ENCODE measurements at regions not wholly inside any gene's neighbourhood (a gene's known extent, or its start where the extent isn't known, plus 50 kb on each side); places are given as distances from the start of the nearest gene placed in this dataset.

DNA sequence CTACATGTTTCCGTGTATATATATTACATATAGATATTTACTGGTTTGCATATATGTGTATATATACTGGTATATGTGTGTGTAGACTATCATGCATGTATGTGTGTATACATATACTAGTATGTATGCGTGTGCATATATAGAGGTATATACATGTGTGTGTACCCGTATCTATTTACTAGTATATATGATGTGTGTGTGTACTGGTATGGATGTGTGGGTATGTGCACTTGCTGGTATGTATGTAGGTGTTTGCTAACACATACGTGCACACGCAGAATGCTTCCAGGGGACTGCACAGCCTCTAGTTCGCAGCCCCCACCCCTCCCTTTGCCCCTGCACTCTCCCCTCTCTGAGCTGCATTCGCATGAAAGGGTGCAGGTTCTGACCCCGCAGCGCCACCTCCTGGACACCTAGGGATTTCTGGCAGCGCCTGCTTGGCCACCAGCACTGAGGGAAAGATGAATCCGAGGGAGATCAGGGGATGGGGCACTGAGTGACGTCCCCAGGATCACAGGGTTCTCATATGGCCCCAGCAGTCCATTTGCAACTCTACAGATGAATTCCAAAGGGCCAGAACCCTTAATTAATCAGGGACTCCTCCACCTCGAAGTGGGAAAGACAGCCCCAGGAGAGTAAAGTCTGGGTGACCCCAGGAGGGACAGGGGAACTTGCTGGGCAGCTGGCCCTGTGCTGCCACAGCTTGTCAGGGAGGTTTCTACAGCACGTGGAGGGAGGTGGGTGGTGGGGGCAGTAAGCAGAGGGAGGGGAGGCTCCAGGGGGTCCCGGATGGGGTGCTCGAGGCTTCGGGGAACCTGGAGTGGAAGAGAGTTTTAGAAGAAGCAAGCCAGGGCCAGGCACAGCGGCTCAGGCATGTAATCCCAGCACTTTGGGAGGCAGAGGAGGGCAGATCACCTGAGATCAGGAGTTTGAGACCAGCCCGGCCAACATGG, 66.8 kb upstream of the ASAP2 start:
- TF ChIP-seq POLR2A (IDR thresholded peaks at IDR 0.05): no peak
- TF ChIP-seq, protein P1, sequence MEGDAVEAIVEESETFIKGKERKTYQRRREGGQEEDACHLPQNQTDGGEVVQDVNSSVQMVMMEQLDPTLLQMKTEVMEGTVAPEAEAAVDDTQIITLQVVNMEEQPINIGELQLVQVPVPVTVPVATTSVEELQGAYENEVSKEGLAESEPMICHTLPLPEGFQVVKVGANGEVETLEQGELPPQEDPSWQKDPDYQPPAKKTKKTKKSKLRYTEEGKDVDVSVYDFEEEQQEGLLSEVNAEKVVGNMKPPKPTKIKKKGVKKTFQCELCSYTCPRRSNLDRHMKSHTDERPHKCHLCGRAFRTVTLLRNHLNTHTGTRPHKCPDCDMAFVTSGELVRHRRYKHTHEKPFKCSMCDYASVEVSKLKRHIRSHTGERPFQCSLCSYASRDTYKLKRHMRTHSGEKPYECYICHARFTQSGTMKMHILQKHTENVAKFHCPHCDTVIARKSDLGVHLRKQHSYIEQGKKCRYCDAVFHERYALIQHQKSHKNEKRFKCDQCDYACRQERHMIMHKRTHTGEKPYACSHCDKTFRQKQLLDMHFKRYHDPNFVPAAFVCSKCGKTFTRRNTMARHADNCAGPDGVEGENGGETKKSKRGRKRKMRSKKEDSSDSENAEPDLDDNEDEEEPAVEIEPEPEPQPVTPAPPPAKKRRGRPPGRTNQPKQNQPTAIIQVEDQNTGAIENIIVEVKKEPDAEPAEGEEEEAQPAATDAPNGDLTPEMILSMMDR (IDR thresholded peaks at IDR 0.05): peak; percentile 41 to 88 (median 70)
- intact Hi-C loops (cut with DNase I): loop anchor here (5.0 kb wide), 3 partner anchors 68 to 267 kb away; partner anchors contain the start of gene ASAP2
- peak; percentile 76 to 83 for DNase-seq
- Histone ChIP-seq H3K36me3 (no peaks in the 10 kb centered on the region), H3K4me3 (replicated peaks in 1 of 3) (no peak overlapping the region), H3K27me3 (no peaks in the 10 kb centered on the region), H3K27ac (peak overlapping the region in 1 of 3 donors; percentile 28), H3K9me3 (no peaks in the 10 kb centered on the region), H3K4me1 (peaks cover 0 to 15% of the 10 kb centered on the region in 2 donors)
- 30 to 35% methylated on average over 18 of the region's 19 CpGs for WGBS, 2 donors

- 84 to 89% methylated on average over 23 to 24 of the region's 24 CpGs for WGBS, 2 donors
These were observed 69.0 kb upstream of the ASAP2 start for GRCh38 chr2:9137379-9138150.

DNA sequence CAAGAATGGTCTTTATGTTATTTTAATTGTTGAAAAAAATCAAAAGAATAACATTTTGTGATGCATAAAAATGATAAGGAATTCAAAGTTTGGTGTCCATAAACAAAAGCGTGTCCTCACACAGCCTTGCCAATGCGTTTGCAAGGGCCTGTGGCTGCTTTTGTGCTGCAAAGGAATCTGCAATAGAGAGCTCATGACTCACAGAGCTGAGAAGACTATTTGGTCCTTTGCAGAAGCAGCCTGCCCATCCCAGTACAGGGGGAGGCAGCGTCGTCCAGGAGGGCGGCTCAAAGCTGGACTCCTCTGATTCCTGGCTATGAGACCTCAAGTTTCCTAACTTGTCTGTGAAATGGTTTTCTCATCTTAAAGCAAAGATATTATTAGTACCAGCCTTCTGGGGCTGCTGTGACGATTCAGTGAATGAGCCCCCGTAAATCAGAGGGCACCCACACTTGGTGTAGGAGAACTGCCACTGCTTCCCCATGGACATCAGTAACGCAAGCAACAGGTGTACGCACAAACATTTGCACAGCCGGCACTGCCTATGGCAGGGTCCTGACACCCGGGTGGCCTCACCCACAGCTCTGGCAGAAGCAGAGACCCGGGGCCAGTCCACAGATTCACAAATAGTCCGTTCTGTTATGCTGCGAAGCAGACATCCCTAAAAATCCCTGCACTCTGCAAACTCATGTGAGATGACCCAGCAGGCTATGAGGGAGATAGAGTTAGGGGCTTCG, 70.6 kb upstream of the ASAP2 start:
- TF ChIP-seq, protein P1 (IDR thresholded peaks at IDR 0.05): no peak
- TF ChIP-seq POLR2A (IDR thresholded peaks at IDR 0.05): no peak
- no peak overlapping the region for H3K27ac ChIP-seq
- no peak overlapping the region for H3K4me3 ChIP-seq (replicated peaks in 1 of 3)
- H3K9me3 ChIP-seq: no peaks in the 10 kb centered on the region
- intact Hi-C loops (cut with DNase I): loop anchor here (5.0 kb wide), 1 partner anchor 264 kb away; no protein-coding TSS in a partner anchor
- no peak for DNase-seq
- no peaks in the 10 kb centered on the region for H3K36me3 ChIP-seq
- H3K4me1 ChIP-seq: peaks cover 0 to 5% of the 10 kb centered on the region in 2 donors
- H3K27me3 ChIP-seq: no peaks in the 10 kb centered on the region
- 87 to 91% methylated on average over 14 to 15 of the region's 15 CpGs for WGBS, 2 donors

More at GRCh38 chr2:9137379-9138150, 69.0 kb upstream of the ASAP2 start:
- Histone ChIP-seq H3K4me3 (replicated peaks in 1 of 3) (no peak overlapping the region), H3K27ac (no peak overlapping the region), H3K9me3 (no peaks in the 10 kb centered on the region), H3K36me3 (no peaks in the 10 kb centered on the region), H3K4me1 (peaks cover 0 to 8% of the 10 kb centered on the region in 2 donors), H3K27me3 (no peaks in the 10 kb centered on the region)
- DNase-seq: no peak
- intact Hi-C loops (cut with DNase I): loop anchor here (5.0 kb wide), 1 partner anchor 265 kb away; no protein-coding TSS in a partner anchor
- TF ChIP-seq POLR2A (IDR thresholded peaks at IDR 0.05): no peak
- TF ChIP-seq, protein P1 (IDR thresholded peaks at IDR 0.05): no peak

GRCh38 chr2:9127316-9127715, 79.3 kb upstream of the ASAP2 start:
- no peak overlapping the region for H3K4me3 ChIP-seq (replicated peaks in 1 of 3)
- H3K9me3 ChIP-seq: no peaks in the 10 kb centered on the region
- no peak for TF ChIP-seq POLR2A (IDR thresholded peaks at IDR 0.05)
- TF ChIP-seq, protein P1 (IDR thresholded peaks at IDR 0.05): no peak
- DNase-seq: no peak
- WGBS, 2 donors: 93 to 98% methylated on average over 5 to 8 of the region's 8 CpGs
- intact Hi-C loops (cut with DNase I): no loop called here
- no peak overlapping the region for H3K27ac ChIP-seq
- H3K27me3 ChIP-seq: no peaks in the 10 kb centered on the region
- no peaks in the 10 kb centered on the region for H3K36me3 ChIP-seq
- no peaks in the 10 kb centered on the region for H3K4me1 ChIP-seq

All from thyroid gland (tissue), 4 donors.